ENCODE measurements at regions not wholly inside any gene's neighbourhood (a gene's known extent, or its start where the extent isn't known, plus 50 kb on each side); places are given as distances from the start of the nearest gene placed in this dataset.

GRCh38 chr18:34600874-34601656 lies 109.0 kb upstream of the DTNA start:
- DNase-seq: no peak

DNA sequence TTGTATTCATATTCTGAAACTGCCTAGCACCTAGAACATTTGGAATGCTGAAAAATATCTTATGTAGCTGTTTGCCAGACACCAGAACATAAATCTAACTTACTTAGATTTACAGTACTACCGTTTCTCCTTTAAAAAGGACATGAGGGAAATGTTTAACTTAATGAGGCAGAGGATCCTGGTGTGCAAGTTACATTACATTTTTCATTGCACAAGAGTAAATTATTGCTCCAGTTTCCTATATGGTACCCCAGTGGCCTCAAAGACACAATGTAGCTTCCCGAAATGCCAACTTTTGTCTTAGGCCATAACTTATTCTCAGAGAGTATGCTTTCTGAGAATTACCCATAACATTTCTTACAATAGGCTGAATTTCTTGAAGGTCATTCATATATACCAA lies 105.5 kb upstream of the DTNA start:
- no peak for DNase-seq

- no peak for DNase-seq
These were observed 103.2 kb upstream of the DTNA start for GRCh38 chr18:34606851-34607250.

DNA sequence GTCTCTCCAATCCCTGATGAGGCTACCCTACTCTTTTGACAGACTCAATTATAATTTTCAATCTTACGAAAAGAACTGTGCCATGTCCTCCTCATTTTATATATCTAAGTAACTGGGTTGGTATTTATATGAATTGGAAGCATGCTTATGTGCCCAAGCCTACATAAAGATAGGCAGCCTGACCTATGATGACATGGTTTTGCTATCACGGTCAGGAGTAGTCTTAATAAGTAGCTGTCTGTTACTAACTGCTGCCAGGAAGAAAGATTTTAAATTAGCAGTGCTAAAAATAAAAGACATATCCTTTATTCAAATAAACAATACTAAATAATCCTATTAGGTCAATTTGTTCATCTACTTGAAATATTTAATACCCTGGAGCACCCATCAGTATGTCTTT lies 102.0 kb upstream of the DTNA start:
- DNase-seq: no peak

DNA sequence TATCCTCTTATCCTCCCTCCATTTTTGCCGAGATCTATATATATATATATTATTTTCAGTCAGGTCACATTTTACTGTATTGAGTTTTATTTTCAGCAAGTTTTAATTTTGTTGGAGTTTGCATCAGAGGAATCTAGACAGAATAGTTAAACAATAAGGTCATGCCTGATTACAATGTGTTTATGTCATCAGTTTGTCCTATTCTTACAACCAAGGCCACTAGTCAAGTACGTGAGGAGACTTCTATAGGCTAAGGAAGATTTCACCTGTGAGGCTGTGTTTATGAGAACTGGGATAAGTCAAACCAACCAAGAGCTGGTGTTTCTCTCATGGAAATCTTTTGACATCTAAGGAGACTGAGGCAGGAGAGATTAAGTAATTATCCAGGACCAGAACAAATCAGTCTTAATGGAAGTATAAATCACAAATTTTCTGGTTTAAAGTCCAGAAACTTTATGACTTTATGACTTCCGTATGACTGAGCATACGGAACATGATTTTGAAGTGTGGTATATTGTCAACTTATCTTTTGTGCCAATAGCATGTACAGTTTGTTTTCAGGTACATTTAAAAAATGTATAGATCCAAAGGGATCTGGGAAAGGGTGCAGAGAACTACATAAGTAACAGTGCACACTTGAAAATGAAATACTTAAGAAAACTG lies 100.0 kb upstream of the DTNA start:
- DNase-seq: no peak

GRCh38 chr18:34611904-34612303 lies 98.2 kb upstream of the DTNA start:
- no peak for DNase-seq

DNA sequence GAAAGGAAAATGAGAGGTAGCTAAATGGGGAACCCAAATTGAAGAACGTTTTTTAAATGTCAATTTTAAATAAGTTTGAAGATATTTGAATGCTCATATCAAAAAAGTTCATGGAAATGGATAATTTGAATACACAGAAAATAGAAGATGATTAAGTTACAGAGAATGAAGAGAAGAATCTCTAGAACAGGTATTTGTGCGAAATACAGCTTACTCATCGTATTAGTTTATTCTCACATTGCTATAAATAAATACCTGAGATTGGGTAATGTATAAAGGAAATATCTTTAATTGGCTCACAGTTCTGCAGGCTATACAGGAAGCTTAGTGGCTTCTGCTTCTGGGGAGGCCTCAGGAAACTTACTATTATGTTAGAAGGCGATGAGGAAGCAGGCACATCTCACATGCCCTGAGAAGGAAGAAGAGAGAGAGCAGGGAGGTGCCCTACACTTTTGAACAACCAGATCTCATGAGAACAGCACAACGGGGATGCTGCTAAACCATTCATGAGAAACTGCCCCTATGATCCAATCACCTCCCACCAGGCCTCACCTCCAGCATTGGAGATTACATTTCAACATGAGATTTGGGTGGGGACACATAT lies 89.7 kb upstream of the DTNA start:
- DNase-seq: no peak

- no peak for DNase-seq
These were observed 86.5 kb upstream of the DTNA start for GRCh38 chr18:34623557-34623956.

DNA sequence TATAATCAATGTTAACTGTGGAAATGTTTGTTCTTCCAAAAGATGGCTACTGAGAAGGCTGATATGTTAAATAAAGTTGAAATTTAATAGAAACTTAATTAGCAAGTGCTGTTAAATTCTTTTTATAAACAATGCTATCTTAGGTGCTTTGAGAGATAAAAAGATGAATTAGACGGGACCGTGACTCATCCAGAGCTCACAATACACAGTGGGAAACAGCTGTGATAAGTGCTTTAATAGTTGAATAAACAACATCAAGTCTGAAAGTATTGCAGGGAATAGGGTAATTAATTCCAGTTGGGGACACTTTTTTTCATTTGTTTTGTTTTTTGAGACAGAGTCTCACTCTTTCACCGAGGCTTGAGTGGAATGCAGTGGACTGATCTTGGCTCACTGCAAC lies 85.5 kb upstream of the DTNA start:
- no peak for DNase-seq

DNA sequence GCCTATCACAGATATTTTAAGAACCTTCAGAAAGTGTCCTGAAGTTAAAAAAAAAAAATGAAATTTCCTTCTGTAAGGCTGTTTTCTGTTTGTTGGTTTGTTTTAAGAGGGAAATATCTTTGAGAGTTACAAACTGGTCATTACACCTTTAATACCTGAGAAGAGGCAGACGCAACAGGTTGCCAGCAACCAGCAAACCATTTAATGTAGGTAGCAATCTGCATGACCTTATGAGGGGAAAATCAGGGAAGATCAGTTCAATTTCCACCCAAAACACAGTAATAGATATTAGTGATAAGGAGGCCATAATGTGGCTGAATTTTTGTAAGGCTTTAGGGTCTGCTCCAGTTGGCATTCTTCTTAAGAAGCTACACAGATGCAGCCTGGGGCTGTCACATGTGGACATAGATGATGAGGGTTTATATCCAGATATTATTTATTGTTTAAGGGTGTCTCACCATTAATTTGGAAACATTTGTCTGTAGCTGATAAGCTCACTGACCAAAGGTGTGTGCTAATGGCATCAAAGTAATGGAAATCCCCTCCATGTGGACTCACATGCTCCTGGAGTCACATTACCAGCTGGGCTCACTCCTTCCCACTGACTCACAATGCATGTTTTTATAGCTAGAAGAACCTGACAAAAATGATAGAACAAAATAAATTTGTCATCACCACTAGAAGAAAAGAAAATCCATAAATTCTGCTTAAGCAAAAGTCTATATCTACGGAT lies 83.5 kb upstream of the DTNA start:
- no peak for DNase-seq

DNA sequence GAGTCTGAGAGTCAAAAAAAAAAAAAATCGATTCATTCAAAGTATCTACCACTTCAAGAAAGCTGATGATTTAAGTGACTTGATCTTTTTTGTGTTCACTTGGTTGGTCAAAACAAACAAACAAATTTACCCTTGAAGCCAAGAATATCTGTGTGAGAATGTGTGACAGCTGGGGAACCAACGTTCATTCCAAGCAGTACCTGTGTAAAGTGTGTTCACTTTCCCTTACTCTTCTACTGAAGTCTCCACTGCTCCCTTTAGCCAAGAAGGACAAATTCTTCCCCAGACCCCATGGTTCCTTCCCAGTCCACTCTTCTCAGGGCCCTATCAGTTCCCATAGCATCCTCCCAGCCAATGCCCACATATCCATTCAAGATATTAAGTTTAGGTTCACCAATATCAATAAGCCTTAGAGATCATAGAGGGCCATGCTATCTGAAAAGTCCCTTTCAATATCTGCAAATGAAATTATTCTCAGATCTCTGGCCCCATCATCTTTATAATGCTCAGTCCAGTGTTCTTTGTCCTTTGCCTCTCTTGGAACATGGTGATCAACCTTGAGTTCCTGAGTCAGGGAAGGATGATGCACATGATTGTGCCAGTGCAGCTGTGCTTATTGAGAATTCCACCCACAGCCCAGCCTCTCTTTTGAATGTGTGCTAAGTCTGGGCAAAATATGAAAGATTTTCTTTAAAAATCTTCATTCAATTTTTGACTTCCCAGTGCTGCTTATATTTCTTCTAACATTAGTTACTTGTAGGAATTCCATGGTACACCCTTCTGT lies 82.8 kb upstream of the DTNA start:
- no peak for DNase-seq

DNA sequence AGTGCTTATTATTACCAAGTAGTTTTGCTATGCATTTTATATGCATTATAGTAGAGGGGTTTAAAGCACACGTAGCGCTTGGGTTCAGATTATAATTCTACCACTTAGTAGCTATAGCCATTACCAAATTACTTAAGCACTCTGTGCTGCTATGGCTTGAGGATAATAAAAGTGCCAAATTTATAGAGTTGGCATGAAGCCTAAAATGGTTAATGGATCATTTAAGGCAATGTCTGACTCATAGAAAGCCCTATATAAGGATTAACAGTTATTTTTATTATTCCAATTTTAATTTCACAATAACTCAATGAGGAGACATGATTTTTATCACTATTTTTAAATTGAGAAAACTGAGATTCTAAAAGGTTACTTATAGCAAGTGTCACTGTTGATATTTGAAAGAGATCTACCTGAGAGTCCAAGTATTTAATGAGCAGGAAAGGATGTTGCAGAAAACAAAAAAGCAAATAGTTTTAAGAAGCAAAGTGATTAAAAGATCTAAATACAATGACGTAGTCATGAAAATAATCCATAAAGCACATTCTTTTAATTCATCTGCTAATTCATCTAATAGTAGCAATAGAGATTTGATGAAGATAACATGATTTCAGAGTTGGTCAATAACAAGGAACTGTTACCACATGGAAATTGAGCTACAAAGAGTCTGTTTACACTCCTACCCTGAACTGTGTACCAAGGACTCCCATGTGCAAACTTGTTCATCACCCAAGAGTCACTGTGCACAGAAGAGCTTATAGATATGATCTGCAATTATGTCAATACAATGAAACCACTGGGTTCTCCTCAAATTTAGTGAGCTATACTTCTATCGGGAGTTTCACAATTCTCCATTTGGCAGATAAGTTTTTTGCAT lies 78.8 kb upstream of the DTNA start:
- DNase-seq: no peak

DNA sequence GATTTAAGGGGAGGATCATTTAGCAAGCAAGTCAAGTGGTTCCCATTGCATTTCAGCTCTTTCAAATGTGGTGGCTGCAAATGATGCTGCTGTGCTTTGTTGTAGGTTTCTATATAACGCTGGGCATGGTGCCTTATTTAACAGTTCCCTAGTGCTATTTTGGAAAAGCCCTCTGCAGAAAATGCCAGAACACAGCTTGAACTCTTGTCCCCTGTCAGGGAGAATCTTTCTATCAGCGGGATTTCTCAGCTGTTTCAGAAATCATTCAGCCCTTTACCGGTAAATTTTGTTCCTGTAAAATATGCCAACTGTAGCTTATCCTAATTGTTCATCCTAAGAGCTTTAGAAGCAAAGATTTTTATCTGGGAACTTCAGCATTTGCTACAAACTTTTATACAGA lies 77.8 kb upstream of the DTNA start:
- no peak for DNase-seq

DNA sequence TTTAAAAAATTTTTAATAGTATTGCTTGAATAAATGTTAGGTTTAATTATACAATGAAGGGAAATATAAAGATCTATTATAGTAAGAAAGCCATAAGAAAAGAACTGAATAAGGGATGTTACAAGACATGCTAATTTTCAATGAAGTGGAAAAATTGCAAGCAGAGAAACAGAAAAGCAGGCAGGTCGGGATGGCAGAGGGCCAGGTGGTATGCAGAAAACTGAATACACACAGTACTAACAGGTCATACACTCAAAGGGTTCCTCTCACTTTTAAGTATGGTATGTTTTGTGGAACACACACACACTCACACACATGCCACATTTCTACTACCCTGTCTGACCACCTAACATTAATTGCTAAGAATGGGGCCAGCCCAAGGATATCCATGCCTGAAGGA lies 76.7 kb upstream of the DTNA start:
- no peak for DNase-seq

DNA sequence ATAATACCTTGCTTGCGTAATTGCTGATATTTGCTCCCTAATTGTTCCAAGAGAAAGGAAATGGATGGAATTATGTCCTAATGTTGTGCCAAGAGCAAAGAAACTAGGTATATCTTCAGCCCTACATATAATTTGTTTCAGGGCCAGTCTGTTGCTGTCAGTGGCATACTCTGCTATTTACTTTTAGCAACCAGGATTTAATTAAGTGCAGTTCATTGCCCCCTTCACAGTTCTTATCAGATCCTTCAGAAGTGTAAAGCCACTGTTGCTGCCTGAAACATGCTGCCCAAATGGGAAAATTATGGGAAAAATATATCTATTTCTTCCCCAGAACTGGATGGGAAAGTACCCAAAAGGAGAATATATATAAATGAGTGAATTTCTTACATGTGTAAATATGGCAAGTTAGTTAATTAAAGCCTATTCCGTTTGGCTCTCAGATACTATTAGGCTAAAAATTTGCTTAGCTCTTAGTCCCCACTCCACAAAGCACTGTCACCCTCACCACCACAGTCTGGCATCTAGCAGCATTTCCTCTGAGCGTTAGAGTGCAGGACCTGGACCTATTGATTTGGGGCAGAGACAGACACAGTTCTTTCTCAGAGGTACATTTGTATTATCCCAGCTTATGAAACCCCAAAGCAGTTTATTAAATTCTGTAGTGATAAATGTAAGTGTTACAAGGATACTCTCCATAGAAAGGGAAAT lies 72.8 kb upstream of the DTNA start:
- no peak for DNase-seq

DNA sequence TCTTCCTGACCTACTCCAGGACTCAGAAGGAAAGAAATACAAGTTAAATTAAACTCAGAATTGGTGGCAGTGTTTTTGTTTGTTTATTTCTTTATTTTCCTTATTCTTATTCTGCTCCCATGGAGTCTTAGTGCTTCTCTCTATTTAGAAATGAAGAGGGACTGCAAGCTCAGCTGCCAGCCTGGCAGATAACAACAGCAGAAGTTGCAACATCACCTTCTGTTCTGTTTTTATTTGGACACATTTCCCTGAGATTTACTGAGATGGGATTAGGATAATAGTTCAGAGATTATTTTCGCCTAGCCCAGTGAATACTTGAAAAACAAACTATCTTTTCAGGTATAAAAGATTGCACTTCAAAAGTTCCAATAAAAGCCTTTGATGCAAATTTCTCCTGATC lies 70.4 kb upstream of the DTNA start:
- DNase-seq: no peak

- DNase-seq: no peak
These were observed 69.8 kb upstream of the DTNA start for GRCh38 chr18:34640276-34640675.

GRCh38 chr18:34643989-34644388 lies 66.1 kb upstream of the DTNA start:
- DNase-seq: no peak

DNA sequence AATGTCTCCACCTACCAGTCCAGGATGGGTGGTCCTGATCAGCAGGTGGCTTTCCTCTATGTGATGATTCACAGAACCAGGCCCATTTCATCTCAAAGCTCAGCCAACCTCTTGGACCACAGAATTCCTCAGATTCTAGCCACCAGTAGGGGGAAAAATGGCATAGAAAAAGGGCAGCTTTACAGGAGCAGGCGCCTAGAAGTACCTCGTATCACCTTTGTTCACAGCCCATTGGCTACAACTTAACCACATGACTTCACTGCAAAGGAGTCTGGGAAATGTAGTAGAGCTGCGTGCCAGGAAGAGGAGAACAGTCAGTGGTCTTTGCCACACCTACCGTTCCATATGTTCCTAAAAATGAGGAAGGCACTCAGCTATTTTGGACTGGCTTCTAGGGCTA lies 62.8 kb upstream of the DTNA start:
- no peak for DNase-seq

- no peak for DNase-seq
These were observed 61.7 kb upstream of the DTNA start for GRCh38 chr18:34648269-34648985.

Data from activated T-cell treated with anti-CD3 and anti-CD28 coated beads, Interleukin-2, amount 50 U/mL, for 48 hours (primary cell).